Hepatocyte (in vitro differentiated cells): ENCODE measurements at regions not wholly inside any gene's neighbourhood (a gene's known extent, or its start where the extent isn't known, plus 50 kb on each side); places are given as distances from the start of the nearest gene placed in this dataset.

ENCODE experiments used
- CTCF ChIP-seq: fragments of 200-600 bp; sonication (generic); IDR thresholded peaks from 2 replicates; pipeline ENCODE4 v1.5.1; 2016; ENCODE audit warnings: antibody characterized with exemption, mild to moderate bottlenecking; ENCODE audit not compliant: poor library complexity
- EZH2 ChIP-seq: fragments of 200-600 bp; sonication (generic); IDR thresholded peaks from 2 replicates; pipeline ENCODE4 v1.6.1; 2016; ENCODE audit warnings: antibody characterized with exemption, mild to moderate bottlenecking, borderline replicate concordance
- EZH2phosphoT487 ChIP-seq: fragments of 200-600 bp; sonication (generic); IDR thresholded peaks from one replicate; pipeline ENCODE4 v1.6.1; 2018; ENCODE audit warnings: antibody characterized with exemption, mild to moderate bottlenecking, low read depth, moderate library complexity; ENCODE audit not compliant: unreplicated experiment, severe bottlenecking

GRCh38 chr1:91582431-91582921 lies 81.8 kb downstream of the CDC7 start:
- TF ChIP-seq EZH2 (no peak), CTCF (no peak), EZH2phosphoT487 (no peak)
